Neural progenitor cell (in vitro differentiated cells): ENCODE measurements at regions not wholly inside any gene's neighbourhood (a gene's known extent, or its start where the extent isn't known, plus 50 kb on each side); places are given as distances from the start of the nearest gene placed in this dataset.

Experiments
- DNase-seq: peaks from one replicate; pipeline ENCODE4 v3.0.0-alpha.2; 2016; ENCODE audit warnings: low spot score
- H2AFZ ChIP-seq: fragments of 200-600 bp; sonication (generic); replicated peaks from 2 replicates; pipeline ENCODE4 v1.6.1; 2016; ENCODE audit warnings: antibody characterized with exemption
- H3F3A ChIP-seq: fragments of 200-600 bp; sonication (generic); 2 replicates; pipeline ENCODE4 v1.6.1; 2016; ENCODE audit warnings: antibody characterized with exemption, low read depth
- H3K27ac ChIP-seq: fragments of 200-600 bp; sonication (generic); 2 replicates; pipeline ENCODE4 v1.5.1; 2016; ENCODE audit warnings: mild to moderate bottlenecking
- H3K27me3 ChIP-seq: fragments of 200-600 bp; sonication (generic); 2 replicates; pipeline ENCODE4 v1.6.1; 2016; ENCODE audit warnings: mild to moderate bottlenecking, moderate library complexity
- H3K36me3 ChIP-seq: fragments of 200-600 bp; sonication (generic); 2 replicates; pipeline ENCODE4 v1.5.1; 2016
- H3K4me1 ChIP-seq: fragments of 200-600 bp; sonication (generic); 2 replicates; pipeline ENCODE4 v1.6.1; 2016; ENCODE audit warnings: mixed run types
- H3K4me2 ChIP-seq: fragments of 200-600 bp; sonication (generic); 2 replicates; pipeline ENCODE4 v1.6.1; 2016
- H3K4me3 ChIP-seq: fragments of 200-600 bp; sonication (generic); 2 replicates; pipeline ENCODE4 v1.5.1; 2016
- H3K79me2 ChIP-seq: fragments of 200-600 bp; sonication (generic); 2 replicates; pipeline ENCODE4 v1.6.1; 2016; ENCODE audit warnings: low read depth
- H3K9ac ChIP-seq: fragments of 200-600 bp; sonication (generic); 2 replicates; pipeline ENCODE4 v1.6.1; 2016
- H3K9me3 ChIP-seq: fragments of 200-600 bp; sonication (generic); 2 replicates; pipeline ENCODE4 v1.5.1; 2016; ENCODE audit warnings: low read depth
- H4K20me1 ChIP-seq: fragments of 200-600 bp; sonication (generic); 2 replicates; pipeline ENCODE4 v1.6.1; 2016; ENCODE audit warnings: low read depth
- H3K27ac Mint-ChIP-seq: 3 replicates; pipeline ENCODE4 v1.8.0; 2021; ENCODE audit warnings: mixed read lengths
- H3K27me3 Mint-ChIP-seq: 2 replicates; pipeline ENCODE4 v1.8.0; 2022; ENCODE audit warnings: low read depth, mild to moderate bottlenecking, inconsistent platforms, moderate library complexity, mixed read lengths; ENCODE audit not compliant: insufficient read depth
- H3K36me3 Mint-ChIP-seq: 3 replicates; pipeline ENCODE4 v1.8.0; 2021; ENCODE audit warnings: mixed read lengths
- H3K4me1 Mint-ChIP-seq: 3 replicates; pipeline ENCODE4 v1.8.0; 2021; ENCODE audit warnings: mixed read lengths
- H3K4me3 Mint-ChIP-seq: 3 replicates; pipeline ENCODE4 v1.8.0; 2021; ENCODE audit warnings: mild to moderate bottlenecking, moderate library complexity, mixed read lengths
- H3K9me3 Mint-ChIP-seq: 3 replicates; pipeline ENCODE4 v1.8.0; 2020; ENCODE audit warnings: mixed read lengths
- CTCF ChIP-seq: fragments of 200-600 bp; sonication (generic); IDR thresholded peaks from 2 replicates; pipeline ENCODE4 v1.5.1; 2017; ENCODE audit warnings: antibody characterized with exemption, mild to moderate bottlenecking
- EZH2 ChIP-seq: fragments of 200-600 bp; sonication (generic); IDR thresholded peaks from 2 replicates; pipeline ENCODE4 v1.6.1; 2017; ENCODE audit warnings: antibody characterized with exemption, mild to moderate bottlenecking, moderate library complexity
- EZH2phosphoT487 ChIP-seq: fragments of 200-600 bp; sonication (generic); IDR thresholded peaks from 2 replicates; pipeline ENCODE4 v1.6.1; 2017; ENCODE audit warnings: antibody characterized with exemption

- H3K4me2 ChIP-seq = no peak overlapping the region
- no peak overlapping the region for H3K27ac Mint-ChIP-seq
- H3K27me3 Mint-ChIP-seq = no peaks in the 10 kb centered on the region
- no peak overlapping the region for H3K4me3 Mint-ChIP-seq
- H3K9ac ChIP-seq = no peak overlapping the region
- no peaks in the 10 kb centered on the region for H3K36me3 Mint-ChIP-seq
- H2AFZ ChIP-seq = no peak overlapping the region
- peaks cover 14% of the 10 kb centered on the region for H3K4me1 Mint-ChIP-seq
- no peaks in the 10 kb centered on the region for H3K79me2 ChIP-seq
- no peak for TF ChIP-seq EZH2
- no peak for TF ChIP-seq CTCF
- TF ChIP-seq EZH2phosphoT487 = no peak
- no peaks in the 10 kb centered on the region for H4K20me1 ChIP-seq
- no peaks in the 10 kb centered on the region for H3K9me3 Mint-ChIP-seq
- no peaks in the 10 kb centered on the region for H3K36me3 ChIP-seq
- H3K9me3 ChIP-seq = no peaks in the 10 kb centered on the region
- no peak for DNase-seq
- no peak overlapping the region for H3K27ac ChIP-seq
- H3F3A ChIP-seq = no peaks in the 10 kb centered on the region
- no peak overlapping the region for H3K4me3 ChIP-seq
- H3K27me3 ChIP-seq = no peaks in the 10 kb centered on the region
- H3K4me1 ChIP-seq = peaks cover 8% of the 10 kb centered on the region
Observed at GRCh38 chr16:13529193-13529982, 390.6 kb upstream of the ERCC4 start.

GRCh38 chr16:13540771-13541170, 379.2 kb upstream of the ERCC4 start:
- H3K4me3 Mint-ChIP-seq = no peak overlapping the region

GRCh38 chr16:13542284-13542683, 377.7 kb upstream of the ERCC4 start:
- H4K20me1 ChIP-seq = no peaks in the 10 kb centered on the region
- H3K9ac ChIP-seq = no peak overlapping the region
- Mint-ChIP-seq H3K27ac (no peak overlapping the region), H3K27me3 (peaks cover 6% of the 10 kb centered on the region), H3K9me3 (peaks cover 3% of the 10 kb centered on the region), H3K36me3 (peaks cover 9% of the 10 kb centered on the region), H3K4me3 (no peak overlapping the region), H3K4me1 (peaks cover 23% of the 10 kb centered on the region)
- H3K27ac ChIP-seq = no peak overlapping the region
- no peak for DNase-seq
- H3K4me1 ChIP-seq = peaks cover 9% of the 10 kb centered on the region
- no peaks in the 10 kb centered on the region for H3K9me3 ChIP-seq
- no peaks in the 10 kb centered on the region for H3F3A ChIP-seq
- H3K79me2 ChIP-seq = no peaks in the 10 kb centered on the region
- no peak overlapping the region for H2AFZ ChIP-seq
- H3K27me3 ChIP-seq = no peaks in the 10 kb centered on the region
- H3K4me2 ChIP-seq = no peak overlapping the region
- no peak overlapping the region for H3K4me3 ChIP-seq
- TF ChIP-seq EZH2 (no peak), CTCF (no peak), EZH2phosphoT487 (no peak)
- H3K36me3 ChIP-seq = no peaks in the 10 kb centered on the region

More at GRCh38 chr16:13540771-13541170, 379.2 kb upstream of the ERCC4 start:
- Mint-ChIP-seq H3K27me3 (peaks cover 6% of the 10 kb centered on the region), H3K9me3 (no peaks in the 10 kb centered on the region), H3K36me3 (peaks cover 6% of the 10 kb centered on the region), H3K4me1 (peaks cover 18% of the 10 kb centered on the region), H3K27ac (no peak overlapping the region)
- no peaks in the 10 kb centered on the region for H3K79me2 ChIP-seq
- no peak overlapping the region for H3K9ac ChIP-seq
- TF ChIP-seq CTCF = no peak
- no peaks in the 10 kb centered on the region for H3K36me3 ChIP-seq
- no peak overlapping the region for H2AFZ ChIP-seq
- H3K4me1 ChIP-seq = peaks cover 9% of the 10 kb centered on the region
- H3K4me3 ChIP-seq = no peak overlapping the region
- no peaks in the 10 kb centered on the region for H3F3A ChIP-seq
- H3K4me2 ChIP-seq = no peak overlapping the region
- H3K27ac ChIP-seq = no peak overlapping the region
- no peaks in the 10 kb centered on the region for H3K27me3 ChIP-seq
- H3K9me3 ChIP-seq = no peaks in the 10 kb centered on the region
- H4K20me1 ChIP-seq = no peaks in the 10 kb centered on the region
- no peak for DNase-seq
